ENCODE measurements at regions not wholly inside any gene's neighbourhood (a gene's known extent, or its start where the extent isn't known, plus 50 kb on each side); places are given as distances from the start of the nearest gene placed in this dataset.

DNA sequence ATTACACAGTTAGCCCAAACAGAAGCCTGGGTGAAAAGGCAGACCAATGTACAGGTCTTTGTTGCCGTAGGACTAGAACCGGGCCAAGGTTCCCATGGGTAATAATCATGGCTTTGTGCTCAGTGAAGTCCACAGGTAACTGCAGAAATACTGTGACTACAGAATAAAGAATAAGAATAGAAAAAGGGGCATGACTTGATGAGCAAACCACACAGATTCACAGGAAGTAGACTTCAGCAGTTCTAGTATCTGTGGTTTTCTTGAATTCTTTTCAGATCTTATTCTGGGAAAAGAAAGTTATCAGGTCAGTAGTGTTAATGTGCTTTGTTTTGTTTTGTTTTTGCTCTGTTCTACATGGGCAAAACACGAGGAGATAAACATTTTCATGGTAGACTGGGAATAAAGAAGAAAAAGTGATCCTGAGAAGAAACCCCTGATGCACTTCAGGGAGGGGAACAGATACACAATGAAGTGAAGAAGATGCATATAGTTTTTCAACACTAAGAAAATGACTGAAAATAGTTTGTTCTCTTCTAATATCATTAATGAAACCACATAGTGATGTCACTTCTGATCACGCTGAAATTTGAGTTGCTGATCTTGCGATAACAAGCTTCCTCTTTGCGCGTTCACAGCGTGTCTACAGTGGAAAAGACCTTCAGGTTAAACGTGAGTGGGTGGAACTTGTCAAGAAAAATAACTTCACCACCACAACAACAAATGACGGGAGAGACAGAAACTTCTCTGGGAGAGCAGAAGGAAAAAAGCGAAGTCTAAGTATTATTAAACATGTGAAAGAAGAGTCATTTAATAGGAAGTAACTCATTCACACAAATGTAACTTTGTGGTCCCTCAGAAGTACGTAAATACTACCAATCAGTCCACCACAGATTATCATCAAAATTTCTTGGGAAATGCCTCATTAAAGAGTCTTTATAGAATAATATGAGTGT is 315.8 kb upstream of the SATB1 start:
- no peak overlapping the region for H2BK5ac ChIP-seq (ENCODE audit: insufficient read length, low read length)
- no peaks in the 10 kb centered on the region for H3K79me1 ChIP-seq (ENCODE audit: insufficient read depth, low read depth, low read length, poor library complexity, severe bottlenecking)
- no peaks in the 10 kb centered on the region for H3K79me2 ChIP-seq (ENCODE audit: insufficient read depth, low read length)
- H3K18ac ChIP-seq (ENCODE audit: insufficient read length, low read depth, low read length), result no peak overlapping the region
- no peaks in the 10 kb centered on the region for H3K23me2 ChIP-seq (ENCODE audit: insufficient read length, low read depth, low read length, poor library complexity, severe bottlenecking)
- no peak overlapping the region for H3K14ac ChIP-seq (ENCODE audit: insufficient read depth, low read length)
- H3K27me3 ChIP-seq (ENCODE audit: insufficient read depth, low read length), result no peaks in the 10 kb centered on the region
- H4K91ac ChIP-seq (ENCODE audit: insufficient read length, low read depth, low read length), result no peak overlapping the region
- Mint-ChIP-seq H3K4me1 (peaks cover 0 to 5% of the 10 kb centered on the region in 2 experiments; a peak in 3 of 4 replicates), H3K9me3 (no peaks in the 10 kb centered on the region), H3K36me3 (ENCODE audit: insufficient read depth in 1 of 3, low read depth in 3 of 3) (no peaks in the 10 kb centered on the region), H3K4me3 (no peak overlapping the region), H3K27ac (no peak overlapping the region; a peak in 1 of 7 replicates), H3K27me3 (ENCODE audit: low read depth) (no peaks in the 10 kb centered on the region)
- H3K9me3 ChIP-seq (ENCODE audit: control insufficient read depth, low read depth, low read length), result no peaks in the 10 kb centered on the region
- H2BK20ac ChIP-seq (ENCODE audit: low read depth, low read length, poor library complexity, severe bottlenecking), result no peak overlapping the region
- no peak overlapping the region for H2BK12ac ChIP-seq (ENCODE audit: insufficient read length, low read depth, low read length)
- H3K4me1 ChIP-seq (ENCODE audit: insufficient read depth, low read length), result no peaks in the 10 kb centered on the region
- H3K9ac ChIP-seq (ENCODE audit: extremely low read depth, insufficient read length, low read length), result no peak overlapping the region
- no peak overlapping the region for H4K5ac ChIP-seq (ENCODE audit: insufficient read length, low read depth, low read length)
- no peak overlapping the region for H3K4ac ChIP-seq (ENCODE audit: low read depth, low read length)
- no peaks in the 10 kb centered on the region for H4K20me1 ChIP-seq (ENCODE audit: control insufficient read depth, insufficient read depth, insufficient read length)
- H3K4me2 ChIP-seq (ENCODE audit: insufficient read depth, insufficient read length, low read length), result no peak overlapping the region
- TF ChIP-seq CTCF (conservative IDR thresholded peaks at IDR 0.05), result no peak
- H3K27ac ChIP-seq (ENCODE audit: insufficient read length, low read depth, low read length), result no peak overlapping the region
- no peak overlapping the region for H2AK5ac ChIP-seq (ENCODE audit: insufficient read length, low read length)
- no peak for DNase-seq
- no CpG with 5 or more reads among the region's 12 CpGs for WGBS (ENCODE audit: extremely low coverage, insufficient read length, low lambda C conversion rate)
- H3T11ph ChIP-seq (ENCODE audit: low read length), result no peak overlapping the region
- no peak overlapping the region for H2AFZ ChIP-seq (ENCODE audit: low read length)
- no peak overlapping the region for H3K56ac ChIP-seq (ENCODE audit: insufficient read length, low read depth, low read length)
- H2BK120ac ChIP-seq (ENCODE audit: low read depth, low read length, poor library complexity, severe bottlenecking), result no peak overlapping the region
- H4K8ac ChIP-seq (replicated peaks; ENCODE audit: insufficient read length, low read depth, low read length), result no peak overlapping the region
- H3K23ac ChIP-seq (ENCODE audit: insufficient read length, low read depth, low read length), result no peak overlapping the region
- H2BK15ac ChIP-seq (ENCODE audit: low read depth, low read length), result no peak overlapping the region
